Right lung (tissue), 2 donors: ENCODE measurements at regions not wholly inside any gene's neighbourhood (a gene's known extent, or its start where the extent isn't known, plus 50 kb on each side); places are given as distances from the start of the nearest gene placed in this dataset.

ENCODE experiments used
- DNase-seq, 2 donors: peaks; one replicate each; pipeline ENCODE4 v3.0.0-alpha.2; 2013

DNA sequence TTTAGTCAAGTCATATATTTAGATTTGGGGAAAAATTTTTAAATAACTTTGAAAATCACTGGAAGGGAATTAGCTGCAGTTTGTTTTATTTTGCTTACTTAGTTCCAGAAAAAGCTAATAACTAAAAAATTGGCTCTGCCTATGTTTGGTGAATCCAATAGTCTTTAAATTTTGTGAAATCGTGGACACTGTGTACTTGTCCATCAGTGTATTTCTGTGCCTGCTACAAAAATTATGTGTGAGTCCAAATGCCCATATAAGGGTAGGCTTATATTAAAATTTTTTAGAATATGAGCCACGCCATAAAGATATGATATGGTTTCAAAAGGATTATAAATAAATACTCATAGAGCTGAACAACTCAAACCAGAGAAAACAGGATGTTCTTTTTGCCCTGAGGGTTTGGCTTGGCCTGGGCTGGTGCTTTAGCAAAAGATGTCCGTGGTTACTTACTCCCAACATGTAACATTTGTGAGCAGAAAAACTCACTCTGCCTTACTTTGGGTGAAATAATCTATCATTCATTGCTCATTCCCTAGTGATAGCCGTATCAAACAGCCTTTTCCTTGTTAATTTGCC is 133.2 kb upstream of the PRLR start:
- DNase-seq = no peak

DNA sequence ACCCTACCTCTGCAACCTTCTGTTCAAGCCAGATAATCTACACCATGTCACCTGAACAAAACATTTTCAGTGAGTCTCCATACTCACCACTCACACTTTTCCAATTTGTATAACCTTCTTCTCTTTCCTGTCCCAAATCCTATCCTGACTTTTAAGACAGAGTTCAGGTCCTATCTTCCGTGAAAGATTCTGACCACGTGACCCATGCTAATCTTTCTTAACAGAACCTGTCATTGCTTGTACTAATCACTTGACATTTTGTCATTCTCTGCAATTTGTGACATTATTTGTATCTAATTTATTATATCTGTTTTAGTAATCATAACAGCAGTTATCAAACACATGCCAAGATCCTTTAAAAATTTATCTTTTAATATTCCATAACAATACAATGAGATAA is 132.5 kb upstream of the PRLR start:
- no peak for DNase-seq

DNA sequence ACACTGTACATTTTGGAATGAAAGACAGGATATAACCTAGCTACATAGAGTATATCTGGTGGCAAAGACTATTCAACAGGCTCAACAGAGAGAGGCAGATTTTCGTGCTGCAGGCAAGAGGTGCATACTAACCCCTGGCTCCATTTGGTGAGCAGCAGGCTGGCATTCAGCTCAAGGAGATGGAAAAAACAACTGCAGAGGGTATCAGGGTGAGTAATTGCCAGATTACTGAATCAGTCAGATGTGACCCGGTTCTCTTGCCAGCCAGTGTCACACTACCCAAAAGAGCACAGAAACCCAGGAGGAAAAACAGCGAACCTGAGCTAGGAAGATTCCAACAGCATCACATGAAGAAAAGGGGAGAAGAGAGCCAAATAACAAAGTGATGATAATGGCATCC is 130.4 kb upstream of the PRLR start:
- DNase-seq = no peak

DNA sequence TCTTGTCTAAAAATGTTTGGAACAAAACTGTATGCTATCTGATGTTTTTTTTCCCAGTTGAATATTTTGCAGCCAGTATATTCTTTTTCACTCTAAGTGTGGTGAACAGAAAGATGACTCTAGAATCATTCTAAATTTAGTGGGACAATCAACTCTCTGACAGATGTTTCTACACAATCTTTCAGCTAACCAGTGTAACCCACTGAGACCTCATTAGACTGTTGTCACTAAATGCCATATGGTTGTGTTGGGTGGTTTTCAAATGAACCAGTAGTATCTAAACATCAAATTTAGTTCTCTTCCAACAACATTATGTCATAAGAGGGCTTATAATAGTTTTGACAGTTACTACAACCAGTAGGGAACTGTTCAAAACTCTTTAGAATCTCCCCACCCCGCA is 129.6 kb upstream of the PRLR start:
- DNase-seq = no peak

DNA sequence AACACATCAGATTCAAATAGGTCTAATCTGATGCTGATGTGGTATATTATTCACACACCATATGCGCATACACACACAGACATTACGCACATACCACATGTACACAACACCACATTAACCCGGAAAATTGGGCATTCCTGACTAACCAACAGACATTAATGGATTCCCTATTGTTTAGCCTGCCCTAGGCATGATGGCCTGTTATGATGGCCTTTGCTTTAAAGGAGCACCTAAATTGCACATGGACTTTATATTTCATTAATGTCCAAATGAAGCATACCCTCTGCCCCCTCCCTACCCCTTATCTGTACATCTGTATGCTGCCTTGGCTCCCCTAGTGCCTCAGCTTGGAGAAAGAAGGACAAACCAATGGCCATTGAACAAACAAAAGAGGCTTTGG is 127.7 kb upstream of the PRLR start:
- DNase-seq = no peak

DNA sequence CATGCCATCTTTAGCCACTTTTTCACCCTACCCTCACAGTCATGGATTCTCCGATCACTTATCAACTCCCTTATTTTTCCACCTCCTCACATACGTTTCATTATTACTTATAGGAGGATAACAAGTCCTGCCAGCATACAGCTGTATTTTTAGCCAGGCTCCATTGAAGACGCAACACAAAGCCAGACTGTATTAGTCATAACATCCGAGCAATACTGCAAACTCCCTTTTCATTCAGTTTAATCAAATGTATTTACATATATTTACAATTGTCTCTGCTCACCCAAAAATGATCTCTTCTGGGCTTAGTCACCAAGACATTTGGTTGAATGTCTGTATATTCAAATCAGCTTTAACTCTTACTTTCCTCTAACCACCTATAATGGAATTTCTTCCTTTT is 126.4 kb upstream of the PRLR start:
- DNase-seq = no peak

DNA sequence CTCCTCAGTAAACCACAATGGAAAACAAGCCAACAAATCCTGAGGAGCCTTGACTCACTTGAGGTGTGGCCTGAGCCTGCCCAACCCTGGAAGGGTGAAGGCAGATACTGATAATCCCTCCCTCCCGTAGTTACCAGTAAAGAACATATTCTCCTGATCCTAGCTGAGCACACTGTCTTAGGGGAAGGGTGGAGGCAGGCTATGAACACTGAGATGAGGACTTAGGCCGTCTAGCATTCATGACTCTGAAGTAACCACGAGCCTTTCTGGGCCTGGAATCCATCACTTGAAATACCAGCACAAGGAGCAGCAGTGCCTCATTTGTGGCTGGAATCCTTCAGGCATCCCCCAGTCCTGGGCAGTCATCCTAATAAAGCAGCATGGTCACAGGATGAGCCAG is 124.5 kb upstream of the PRLR start:
- no peak for DNase-seq

DNA sequence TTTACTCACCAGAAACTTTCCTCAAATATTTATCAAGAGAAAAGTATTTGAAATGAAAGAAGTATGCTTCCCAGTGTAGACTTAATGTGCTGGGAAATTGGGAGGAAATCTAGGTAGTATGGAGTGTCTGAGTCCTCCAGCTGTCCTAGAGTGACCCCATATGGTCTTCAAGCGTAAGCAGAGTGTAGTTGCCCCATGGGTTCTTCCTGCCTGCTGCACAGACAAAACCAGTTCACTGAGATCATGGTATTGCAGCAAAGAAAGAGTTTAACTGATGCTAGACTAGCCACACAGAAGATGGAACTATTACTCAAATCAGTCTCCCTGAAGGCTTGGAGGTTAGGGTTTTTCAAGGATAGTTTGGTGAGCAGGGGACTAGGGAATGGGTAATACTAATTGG is 114.9 kb upstream of the PRLR start:
- DNase-seq = no peak

DNA sequence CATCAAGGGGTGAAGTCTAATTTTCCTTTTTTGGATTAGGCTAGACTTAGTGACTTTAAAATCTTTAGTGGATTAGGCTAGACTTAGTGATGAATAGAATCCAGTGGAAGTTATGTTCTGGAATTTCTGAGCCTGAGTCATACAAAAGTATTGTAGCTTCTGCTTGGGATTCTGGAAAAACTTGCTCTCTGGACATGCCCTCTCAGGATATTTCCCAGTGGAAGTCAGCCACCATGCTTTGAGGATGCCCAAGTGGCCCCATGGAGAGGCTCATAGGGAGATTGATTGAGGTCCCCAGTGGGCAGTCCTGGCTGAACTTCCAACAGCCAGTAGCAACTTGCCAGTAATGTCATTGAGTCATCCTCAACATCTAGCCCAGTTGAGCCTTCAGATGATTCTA is 112.4 kb upstream of the PRLR start:
- no peak for DNase-seq

DNA sequence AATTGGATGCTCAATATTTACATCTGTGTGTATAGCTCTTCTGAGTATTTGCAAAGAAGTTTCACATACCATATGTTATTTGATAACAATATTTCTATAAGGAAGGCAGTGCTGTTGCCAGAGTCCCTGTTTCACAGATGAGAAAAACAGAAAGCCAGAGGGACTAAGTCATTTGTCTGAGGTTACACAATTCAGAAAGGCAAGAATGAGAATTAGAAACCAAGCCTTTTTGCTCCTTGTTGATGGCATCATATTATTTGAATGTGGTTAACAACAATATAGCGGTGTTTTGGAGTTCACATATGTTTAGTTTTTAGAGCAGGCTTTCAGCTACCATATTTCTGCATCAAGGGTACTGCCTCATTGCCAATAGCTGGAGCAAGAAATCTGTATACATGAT is 110.9 kb upstream of the PRLR start:
- no peak for DNase-seq

DNA sequence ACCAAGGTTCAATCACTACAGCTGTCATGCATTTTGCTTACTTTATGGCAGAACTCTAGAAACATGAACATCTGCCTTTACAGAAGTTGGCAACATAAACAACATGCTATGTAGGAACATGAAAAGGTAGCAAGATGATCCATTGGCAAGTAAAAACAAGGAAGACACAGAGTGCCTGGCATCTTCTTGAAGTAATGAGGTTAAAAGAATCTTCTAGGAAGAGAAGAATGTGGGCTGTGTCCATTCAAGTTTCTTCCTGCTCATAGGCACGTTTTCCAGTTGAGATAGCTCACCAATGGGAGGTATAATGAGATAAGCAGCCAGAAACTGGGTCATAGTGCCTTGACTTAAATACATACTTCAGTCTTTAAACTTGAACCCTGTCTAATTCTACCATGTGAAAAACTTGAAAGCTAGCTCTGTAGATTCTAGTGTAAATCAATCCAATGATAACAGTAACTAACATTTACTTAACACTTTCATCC is 109.4 kb upstream of the PRLR start:
- no peak for DNase-seq

DNA sequence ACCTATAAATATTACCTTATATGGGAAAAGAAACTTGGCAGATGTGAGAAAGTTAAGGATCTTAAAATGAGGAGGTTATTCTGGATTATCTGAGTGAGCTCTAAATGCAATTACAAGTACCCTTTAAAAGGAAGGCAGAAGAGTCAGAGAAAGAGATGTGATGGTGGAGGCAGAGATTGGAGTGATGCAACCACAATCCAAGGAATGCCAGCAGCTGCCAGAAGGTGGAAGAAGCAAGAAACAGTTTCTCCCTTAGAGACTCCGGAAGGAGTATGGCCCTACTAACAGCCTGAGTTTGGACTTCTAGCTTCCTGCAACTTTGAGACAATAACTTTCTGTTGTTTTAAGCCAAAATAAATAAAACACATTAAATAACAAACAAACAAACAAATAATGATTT is 108.7 kb upstream of the PRLR start:
- DNase-seq = no peak

DNA sequence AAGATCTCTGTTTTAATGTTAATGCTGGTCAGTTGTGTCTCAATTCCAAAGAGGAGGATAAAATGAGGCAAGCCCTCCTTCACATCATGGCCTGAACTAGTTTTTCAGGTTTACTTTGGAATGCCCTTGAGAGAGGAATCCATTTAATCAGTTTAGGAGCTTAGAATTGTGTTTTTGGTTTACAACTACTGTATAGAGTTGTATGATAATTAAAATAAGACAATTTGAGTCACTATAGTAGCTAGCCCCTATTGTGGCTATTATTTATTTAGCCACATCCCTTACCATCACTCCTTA is 107.8 kb upstream of the PRLR start:
- DNase-seq = no peak

DNA sequence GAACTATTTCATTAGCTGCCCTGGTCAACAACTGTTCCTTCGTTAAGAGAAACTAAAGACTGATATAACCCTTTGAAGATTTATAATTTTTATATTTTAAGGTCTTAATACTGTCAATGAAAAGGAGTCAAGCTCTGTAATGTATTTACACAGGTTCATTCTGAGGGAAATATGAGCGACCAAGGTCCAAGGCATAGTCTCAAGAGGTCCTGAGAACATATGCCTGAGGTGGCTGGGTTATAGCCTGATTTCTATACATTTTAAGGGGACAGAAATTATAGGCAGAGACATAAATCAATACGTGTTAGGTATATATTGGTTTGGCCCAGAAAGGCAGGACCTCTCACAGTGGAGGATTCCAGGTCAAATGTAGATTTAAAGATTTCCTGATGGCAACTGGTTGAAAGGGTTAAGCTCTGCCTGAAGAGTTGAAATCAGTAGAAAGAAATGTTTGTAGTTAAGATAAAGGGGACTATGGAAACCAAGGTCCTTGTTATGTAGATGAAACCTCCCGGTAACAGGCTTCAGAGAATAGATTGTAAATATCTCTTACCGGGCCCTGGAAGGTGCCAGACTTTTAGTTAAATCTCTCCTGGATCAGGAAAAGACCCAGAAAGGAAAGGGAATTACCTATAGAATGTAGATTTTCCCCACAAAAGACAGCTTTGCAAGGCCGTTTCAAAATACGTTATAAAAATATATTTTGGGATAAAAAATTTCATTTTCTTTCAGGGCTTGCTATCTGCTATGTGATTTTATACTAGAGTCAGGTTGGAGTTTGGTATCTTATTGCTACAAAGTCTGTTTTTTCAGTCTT is 107.3 kb upstream of the PRLR start:
- DNase-seq = no peak

DNA sequence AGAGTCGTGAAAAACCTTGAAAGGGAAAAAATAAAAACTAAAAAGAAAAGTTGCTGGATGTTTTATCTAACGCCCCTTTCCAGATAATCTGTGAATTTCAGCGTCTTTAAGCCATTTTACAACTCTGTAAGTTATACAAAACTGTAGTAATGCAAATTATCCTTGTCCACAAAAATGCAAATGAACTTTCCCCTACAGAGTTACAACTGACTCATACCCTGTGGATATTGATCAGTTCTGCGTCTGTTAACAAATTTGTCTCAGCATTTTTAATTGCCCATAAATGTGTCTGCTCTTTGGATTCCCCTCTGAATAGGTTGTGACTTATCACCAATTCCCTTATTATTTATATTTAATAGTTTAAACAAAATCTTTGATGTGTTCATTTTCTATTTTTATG is 105.9 kb upstream of the PRLR start:
- no peak for DNase-seq

DNA sequence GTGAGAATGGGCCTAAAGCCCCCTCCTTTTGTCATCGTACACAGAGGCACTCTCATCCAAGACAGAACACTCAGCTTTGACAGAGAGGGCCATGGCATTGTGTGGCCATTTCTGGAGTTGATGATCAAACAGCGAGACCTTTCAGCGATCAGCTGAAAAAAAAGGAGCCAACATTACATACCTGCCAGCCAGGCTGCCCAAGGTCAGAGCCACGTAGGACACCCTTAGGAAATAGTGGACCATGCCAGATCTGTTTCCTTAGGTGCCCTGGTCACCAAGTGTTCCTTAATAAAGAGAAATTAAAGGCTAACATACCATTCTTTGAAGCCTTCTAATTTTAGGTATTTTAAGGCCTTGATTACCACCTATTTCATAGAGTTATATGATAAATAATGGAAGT is 105.5 kb upstream of the PRLR start:
- DNase-seq = no peak

DNA sequence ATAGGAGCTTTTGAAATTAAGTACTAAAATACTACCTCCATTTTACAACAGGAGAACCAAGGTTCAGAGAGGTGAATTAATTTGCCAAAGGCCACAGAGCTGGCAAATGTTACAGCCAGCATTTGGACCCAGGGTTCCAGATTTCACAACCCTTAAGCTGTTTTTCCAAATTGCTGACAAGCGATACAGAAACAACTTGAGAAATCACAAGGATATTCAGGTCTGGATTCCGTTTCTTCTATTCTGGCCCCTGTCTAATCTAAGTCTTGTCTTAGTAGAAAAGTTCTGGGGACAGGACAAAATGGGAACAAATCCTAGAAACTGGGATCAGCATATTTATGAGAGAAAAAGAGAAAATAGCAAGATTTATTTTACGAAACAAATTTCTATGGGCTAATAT is 103.1 kb upstream of the PRLR start:
- DNase-seq = no peak

DNA sequence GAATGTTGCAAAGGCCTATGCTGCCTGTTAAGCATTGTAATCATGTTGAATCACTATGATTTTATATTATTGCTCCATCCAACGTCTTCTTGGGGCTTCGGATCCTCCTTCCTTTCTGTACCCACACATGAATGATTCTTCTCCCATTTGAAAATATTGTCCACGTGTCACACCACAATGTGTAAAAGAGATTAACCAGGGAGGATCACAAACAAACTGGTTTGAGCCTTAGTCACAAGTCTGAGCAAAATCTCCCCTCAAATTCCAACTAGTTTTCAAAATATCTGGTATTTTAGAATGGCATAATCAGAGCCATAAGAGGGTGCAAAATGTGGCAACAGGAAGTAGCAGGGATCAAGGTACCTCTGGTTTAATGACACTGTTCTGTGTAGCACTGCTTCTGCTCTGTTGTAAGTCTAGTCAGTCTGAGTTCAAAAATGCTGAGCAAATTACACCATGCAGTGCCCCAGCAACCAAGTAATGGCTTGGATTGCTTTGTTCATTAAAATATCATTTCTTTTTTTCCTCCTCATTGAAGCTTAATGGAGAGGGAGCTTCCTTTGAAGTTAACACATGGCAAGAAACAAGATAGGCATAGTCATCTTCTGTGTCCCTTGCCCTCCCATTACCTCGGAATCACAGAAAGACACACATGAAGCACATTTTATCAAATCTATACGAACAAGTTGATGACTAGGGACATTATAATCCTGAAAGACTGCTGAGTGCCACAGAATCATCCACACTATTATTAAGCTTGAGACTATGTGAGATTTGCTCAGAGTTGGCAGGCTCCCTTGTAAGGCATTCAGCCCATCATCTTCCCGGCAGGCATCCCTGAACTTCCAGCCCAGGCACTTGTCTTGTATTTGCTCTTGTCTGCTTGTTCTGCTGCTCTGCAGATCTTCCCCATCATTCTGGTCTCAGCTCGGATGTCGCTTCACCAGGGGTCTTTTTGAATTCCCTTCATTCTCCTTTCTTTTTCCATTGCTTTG is 102.0 kb upstream of the PRLR start:
- DNase-seq = no peak

DNA sequence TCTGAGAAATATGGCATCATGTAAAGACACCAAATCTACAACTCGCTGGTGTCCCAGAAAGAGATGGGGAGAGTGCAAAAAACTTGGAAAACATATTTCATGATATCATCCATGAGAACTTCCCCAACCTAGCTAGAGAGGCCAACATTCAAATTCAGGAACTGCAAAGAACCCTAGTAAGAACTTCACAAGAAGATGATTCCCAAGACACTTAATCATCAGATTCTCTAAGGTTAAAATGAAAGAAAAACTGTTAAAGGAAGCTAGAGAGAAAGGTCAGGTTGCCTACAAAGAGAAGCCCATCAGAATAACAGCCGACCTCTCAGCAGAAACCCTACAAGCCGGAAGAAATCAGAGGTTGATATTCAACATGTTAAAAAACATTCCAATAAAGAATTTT is 95.5 kb upstream of the PRLR start:
- no peak for DNase-seq

DNA sequence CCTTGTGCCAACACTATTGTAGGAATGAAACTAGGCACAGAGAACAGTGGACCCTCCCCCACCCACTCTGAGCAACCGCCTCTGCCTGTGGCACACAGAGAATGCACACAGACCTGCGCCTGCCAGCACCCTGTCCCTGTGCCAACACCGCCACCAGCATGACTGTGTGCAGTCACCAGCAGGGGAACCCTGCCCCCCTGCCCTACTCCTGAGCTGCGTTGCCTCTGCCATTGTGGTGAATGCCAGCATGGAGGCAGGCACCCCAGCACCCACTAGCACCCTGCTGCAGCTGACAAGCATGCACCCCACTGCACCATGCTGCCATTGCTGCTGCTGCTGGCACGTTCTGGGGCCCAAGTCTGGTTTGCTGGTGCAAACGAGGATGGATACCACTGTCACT is 94.4 kb upstream of the PRLR start:
- no peak for DNase-seq

DNA sequence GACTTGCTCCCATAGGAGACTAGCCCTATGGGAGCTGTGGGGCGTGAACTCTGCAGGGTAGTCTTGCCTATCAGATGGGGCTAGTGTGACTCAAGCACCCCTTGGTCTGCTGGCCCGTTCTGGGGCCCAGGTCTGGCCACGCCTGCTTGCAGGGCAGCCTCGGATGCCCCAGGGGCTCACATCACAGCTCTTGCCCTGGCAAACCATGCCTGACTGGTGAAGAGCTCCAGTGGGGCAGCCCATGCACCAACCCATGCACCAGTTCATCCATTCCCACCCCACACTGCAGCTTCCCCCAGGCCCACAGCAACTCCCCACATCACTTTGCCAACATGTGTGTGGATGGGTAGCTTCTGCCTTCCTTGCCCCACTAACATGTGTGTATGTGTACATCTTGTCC is 93.9 kb upstream of the PRLR start:
- DNase-seq = no peak

DNA sequence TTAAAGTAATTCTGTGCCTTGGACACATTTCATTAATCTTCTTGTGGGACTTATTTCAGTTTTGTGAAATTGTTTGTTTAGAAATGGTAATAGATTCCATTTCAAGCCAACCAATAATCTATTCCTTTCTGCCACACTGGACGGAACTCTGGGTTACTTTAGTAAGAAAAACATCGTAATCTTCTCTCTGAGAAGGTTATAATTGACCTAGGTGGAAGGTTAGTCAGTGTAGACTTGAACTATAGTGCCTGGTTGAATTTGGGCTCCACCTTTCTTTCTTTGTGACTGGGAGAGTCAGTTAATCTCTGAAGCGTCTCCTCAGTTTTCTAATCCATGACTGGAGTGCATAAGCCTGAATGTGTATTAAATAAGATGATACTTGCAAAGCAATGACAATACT is 89.7 kb upstream of the PRLR start:
- DNase-seq = no peak
